HL-60 (cell line): ENCODE measurements at regions not wholly inside any gene's neighbourhood (a gene's known extent, or its start where the extent isn't known, plus 50 kb on each side); places are given as distances from the start of the nearest gene placed in this dataset.

ENCODE experiments used
- DNase-seq, 2 experiments: peaks; one replicate each; pipeline ENCODE4 v3.0.0-alpha.2; 2010 to 2020; ENCODE audit warnings: low read depth in 1 of 2, low spot score in 1 of 2
- H3K27ac ChIP-seq: fragments of 250-450 bp; sonication (Bioruptor Pico); replicated peaks from 2 replicates; pipeline ENCODE4 v1.5.1; 2020; ENCODE audit warnings: mild to moderate bottlenecking, moderate library complexity
- H3K27me3 ChIP-seq: fragments of 250-450 bp; sonication (Bioruptor Pico); 2 replicates; pipeline ENCODE4 v1.5.1; 2021; ENCODE audit warnings: mild to moderate bottlenecking, moderate library complexity; ENCODE audit not compliant: insufficient read depth, poor library complexity, severe bottlenecking
- H3K4me3 ChIP-seq: replicated peaks from 2 replicates; pipeline ENCODE4 v1.5.1; 2011; ENCODE audit warnings: mild to moderate bottlenecking, control low read depth, low read length; ENCODE audit not compliant: insufficient read depth
- CTCF ChIP-seq: IDR thresholded peaks from one replicate; pipeline ENCODE4 v1.5.1; 2011; ENCODE audit warnings: low read length, control low read depth, inconsistent platforms; ENCODE audit not compliant: insufficient read depth
- GABPA ChIP-seq: IDR thresholded peaks from 2 replicates; pipeline ENCODE4 v1.6.1; 2012; ENCODE audit warnings: low read depth
- POLR2AphosphoS5 ChIP-seq: IDR thresholded peaks from 2 replicates; pipeline ENCODE4 v1.6.1; 2012; ENCODE audit warnings: low read depth
- SPI1 ChIP-seq: IDR thresholded peaks from 2 replicates; pipeline ENCODE4 v1.6.1; 2012; ENCODE audit warnings: low read depth, mild to moderate bottlenecking, borderline replicate concordance
- TF ChIP-seq, protein P1 (sequence below): IDR thresholded peaks from 2 replicates; pipeline ENCODE4 v1.6.1; 2012; ENCODE audit warnings: low read depth; ENCODE audit not compliant: insufficient replicate concordance

DNA sequence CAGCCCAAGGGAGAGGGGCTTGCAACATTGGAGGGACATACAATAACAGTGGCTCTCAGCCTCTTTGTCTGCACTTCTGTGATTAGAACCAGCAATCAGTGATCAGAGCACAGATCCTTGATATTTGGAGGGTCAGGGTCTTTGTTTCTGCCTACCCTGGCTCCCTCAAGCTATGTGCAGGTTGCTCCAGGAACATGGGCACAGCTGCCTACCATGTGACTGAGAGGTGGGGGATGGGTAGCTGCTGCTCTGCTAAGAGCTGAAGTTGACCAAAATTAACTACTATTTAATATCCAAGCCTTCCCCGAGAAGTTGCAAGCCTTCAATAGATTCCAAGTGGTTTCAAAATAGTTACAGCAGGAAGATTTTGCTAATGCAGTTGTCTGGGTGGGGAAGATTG lies 202.6 kb downstream of the ZIC5 start:
- H3K27ac ChIP-seq: no peak overlapping the region
- H3K4me3 ChIP-seq: no peak overlapping the region
- TF ChIP-seq SPI1 (no peak), GABPA (no peak)
- TF ChIP-seq, protein P1, sequence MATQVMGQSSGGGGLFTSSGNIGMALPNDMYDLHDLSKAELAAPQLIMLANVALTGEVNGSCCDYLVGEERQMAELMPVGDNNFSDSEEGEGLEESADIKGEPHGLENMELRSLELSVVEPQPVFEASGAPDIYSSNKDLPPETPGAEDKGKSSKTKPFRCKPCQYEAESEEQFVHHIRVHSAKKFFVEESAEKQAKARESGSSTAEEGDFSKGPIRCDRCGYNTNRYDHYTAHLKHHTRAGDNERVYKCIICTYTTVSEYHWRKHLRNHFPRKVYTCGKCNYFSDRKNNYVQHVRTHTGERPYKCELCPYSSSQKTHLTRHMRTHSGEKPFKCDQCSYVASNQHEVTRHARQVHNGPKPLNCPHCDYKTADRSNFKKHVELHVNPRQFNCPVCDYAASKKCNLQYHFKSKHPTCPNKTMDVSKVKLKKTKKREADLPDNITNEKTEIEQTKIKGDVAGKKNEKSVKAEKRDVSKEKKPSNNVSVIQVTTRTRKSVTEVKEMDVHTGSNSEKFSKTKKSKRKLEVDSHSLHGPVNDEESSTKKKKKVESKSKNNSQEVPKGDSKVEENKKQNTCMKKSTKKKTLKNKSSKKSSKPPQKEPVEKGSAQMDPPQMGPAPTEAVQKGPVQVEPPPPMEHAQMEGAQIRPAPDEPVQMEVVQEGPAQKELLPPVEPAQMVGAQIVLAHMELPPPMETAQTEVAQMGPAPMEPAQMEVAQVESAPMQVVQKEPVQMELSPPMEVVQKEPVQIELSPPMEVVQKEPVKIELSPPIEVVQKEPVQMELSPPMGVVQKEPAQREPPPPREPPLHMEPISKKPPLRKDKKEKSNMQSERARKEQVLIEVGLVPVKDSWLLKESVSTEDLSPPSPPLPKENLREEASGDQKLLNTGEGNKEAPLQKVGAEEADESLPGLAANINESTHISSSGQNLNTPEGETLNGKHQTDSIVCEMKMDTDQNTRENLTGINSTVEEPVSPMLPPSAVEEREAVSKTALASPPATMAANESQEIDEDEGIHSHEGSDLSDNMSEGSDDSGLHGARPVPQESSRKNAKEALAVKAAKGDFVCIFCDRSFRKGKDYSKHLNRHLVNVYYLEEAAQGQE: no peak
- H3K27me3 ChIP-seq: no peaks in the 10 kb centered on the region
- no peak for DNase-seq

DNA sequence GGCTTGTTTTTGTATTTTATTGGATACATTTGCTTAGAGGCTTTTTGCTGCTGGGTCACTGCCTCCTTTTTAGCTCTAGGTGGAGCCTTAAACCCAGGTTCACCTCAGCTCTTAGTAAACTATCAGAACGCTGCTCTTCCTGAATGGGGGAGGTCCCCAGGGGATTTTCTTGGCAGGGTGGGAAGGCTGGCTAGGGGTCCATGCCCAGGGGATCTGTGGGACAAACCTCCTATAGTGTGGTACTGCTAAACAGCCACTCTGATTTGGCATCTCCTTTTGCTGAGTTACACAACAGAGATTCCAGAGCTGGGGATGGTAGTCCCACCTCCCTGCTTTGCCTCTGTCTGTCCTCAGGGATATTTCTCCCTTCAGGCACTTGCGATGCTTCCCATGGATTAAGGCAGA lies 204.9 kb downstream of the ZIC5 start:
- TF ChIP-seq CTCF (no peak), GABPA (no peak), POLR2AphosphoS5 (no peak), SPI1 (no peak)
- TF ChIP-seq, protein P1: no peak
- H3K27ac ChIP-seq: no peak overlapping the region
- H3K4me3 ChIP-seq: no peak overlapping the region
- H3K27me3 ChIP-seq: no peaks in the 10 kb centered on the region
- no peak for DNase-seq

DNA sequence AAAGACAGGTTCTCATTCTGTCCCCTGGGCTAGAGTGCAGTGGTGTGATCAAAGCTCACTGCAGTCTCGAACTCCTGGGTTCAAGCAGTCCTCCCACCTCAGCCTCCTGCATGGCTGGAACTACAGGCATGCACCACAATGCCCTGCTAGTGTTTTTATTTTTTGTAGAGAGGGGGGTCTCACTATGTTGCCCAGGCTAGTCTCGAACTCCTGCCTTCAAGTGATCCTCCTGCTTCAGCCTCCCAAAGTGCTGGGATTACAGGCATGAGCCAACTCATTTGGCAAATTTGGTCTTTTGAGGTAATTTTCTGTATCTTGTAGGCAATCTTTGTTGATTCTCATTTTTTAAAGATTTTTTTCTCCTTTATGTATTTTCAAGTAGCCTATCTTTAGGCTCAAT lies 205.7 kb downstream of the ZIC5 start:
- Histone ChIP-seq H3K4me3 (no peak overlapping the region), H3K27ac (no peak overlapping the region), H3K27me3 (no peaks in the 10 kb centered on the region)
- no peak for DNase-seq
- TF ChIP-seq GABPA: no peak
- TF ChIP-seq, protein P1: no peak
- TF ChIP-seq POLR2AphosphoS5: no peak
- no peak for TF ChIP-seq CTCF
- TF ChIP-seq SPI1: no peak

DNA sequence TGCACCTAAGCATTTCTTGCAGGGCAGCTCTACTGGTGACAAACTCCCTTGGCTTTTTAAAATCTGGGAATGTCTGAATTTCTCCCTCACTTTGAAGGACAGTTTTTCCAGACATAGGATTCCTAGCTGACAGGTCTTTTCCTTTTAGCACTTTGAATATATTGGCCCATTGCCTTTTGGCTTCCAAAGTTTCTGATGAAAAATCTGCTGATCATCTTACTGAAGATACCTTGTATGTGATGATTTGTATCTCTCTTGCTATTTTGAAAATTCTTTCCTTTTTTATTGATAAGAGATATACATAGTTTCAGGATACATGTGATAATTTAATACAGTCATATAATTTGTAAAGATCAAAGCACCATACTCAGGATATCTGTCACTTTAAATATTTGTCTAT lies 211.1 kb downstream of the ZIC5 start:
- Histone ChIP-seq H3K4me3 (no peak overlapping the region), H3K27ac (no peak overlapping the region)
- DNase-seq: no peak

More for the DNA sequence above, 211.1 kb downstream of the ZIC5 start:
- no peaks in the 10 kb centered on the region for H3K27me3 ChIP-seq
- TF ChIP-seq GABPA (no peak), SPI1 (no peak), CTCF (no peak), POLR2AphosphoS5 (no peak)
- TF ChIP-seq, protein P1: no peak
